ENCODE measurements at regions not wholly inside any gene's neighbourhood (a gene's known extent, or its start where the extent isn't known, plus 50 kb on each side); places are given as distances from the start of the nearest gene placed in this dataset.
A peak's percentile ranks its signal among the peaks of the same experiment; 100 is the strongest.
"Not testable (repeated sequence)": the region's sequence is repeated elsewhere in the genome, so short reads cannot be mapped to it uniquely, and the experiment has no call there.

DNA sequence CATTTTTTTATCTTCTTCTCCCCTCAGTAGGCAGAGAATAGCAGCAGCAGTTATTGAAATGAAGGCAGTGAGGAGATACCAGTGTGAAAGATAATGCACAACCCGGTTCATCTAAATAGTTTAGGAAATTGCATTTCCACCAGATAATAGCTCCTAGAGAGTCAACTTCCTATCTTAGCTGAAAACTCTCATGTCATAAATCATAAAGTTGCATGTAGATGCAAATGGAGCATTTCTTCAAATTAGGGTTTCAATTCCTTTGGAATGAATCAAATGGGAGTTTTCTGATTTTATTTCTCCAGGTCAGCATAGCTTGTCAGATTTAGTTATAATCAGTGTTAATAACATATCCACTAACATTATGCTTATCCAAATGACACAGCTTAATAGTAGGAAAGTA is 335.3 kb downstream of the CNTNAP4 start:
- no peak for DNase-seq

DNA sequence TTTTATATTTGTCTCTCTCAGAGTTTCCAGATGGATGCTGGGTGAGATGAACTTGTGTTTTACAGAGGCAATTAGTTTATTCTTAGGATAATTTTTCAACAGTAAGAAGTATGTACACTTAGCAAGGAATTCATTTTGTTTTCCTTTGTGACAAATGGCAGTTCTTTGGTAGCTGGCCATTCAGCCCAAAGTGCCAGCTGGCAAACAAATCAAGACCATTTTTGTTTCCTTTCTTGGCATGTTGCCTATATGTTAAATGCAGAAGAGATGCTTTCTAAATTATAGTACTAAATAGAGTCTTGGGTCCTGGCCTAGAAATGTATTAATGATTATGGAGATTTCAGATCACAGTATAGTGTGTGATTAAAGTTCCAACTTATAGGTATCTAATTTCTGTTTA is 337.1 kb downstream of the CNTNAP4 start:
- DNase-seq, result peak; percentile 3

DNA sequence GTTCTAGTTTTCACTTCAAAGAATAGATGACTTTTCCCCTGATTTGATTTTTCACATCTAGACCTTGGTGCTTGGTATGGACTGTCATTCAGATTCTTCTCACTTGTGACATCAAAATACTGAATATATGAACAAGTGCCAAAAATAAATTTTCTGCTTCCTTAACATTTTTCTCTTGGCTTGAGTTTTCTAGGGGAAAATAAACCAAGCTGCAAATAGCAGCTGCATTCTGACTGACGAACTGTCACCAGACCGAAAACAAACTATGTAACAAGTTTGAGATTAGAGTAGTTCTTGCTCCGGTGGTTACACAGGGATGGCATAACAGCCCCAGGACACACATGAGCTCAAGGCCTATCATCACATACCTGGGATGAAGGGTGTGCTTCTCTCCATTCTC is 345.7 kb downstream of the CNTNAP4 start:
- no peak for DNase-seq

DNA sequence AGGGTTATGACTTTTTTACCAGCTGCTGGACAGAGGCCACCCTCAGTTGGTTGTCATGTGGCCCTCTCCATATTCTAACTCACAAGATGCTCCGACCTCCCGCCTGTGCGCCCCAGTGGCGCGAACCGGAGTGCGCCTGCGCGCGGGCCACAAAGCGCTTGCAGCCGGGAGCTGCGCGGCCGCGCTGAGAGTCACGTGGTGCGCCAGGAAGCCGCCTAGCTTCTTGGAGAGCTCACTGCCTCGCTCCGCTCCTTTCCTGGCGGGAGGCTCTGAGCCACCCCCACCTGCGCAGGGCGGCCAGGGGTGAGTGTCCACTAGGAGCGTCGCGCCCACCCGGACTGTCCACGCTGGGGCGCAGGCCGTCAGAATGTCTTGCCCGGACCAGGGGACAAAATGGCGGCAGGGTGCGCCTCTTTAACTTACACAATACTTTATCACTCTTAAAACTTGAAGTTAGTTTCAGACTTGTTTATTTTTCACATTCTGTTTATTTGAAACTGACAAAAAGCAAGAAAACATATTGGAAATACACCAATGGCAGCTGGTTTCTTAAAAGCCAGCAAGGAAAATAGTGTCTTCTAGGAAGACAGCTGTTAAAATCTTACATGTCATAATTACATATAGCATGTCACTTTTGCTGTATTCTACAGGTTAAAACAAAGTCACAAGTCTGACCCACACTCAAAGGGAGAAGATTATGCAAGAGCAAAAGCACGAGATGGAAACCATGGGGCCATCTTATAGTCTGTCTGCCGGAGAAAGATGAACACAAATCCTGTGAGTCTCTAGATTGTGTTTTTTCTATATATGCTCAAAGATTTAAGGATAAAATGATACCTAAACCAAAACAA is 357.9 kb downstream of the CNTNAP4 start:
- no peak for DNase-seq

DNA sequence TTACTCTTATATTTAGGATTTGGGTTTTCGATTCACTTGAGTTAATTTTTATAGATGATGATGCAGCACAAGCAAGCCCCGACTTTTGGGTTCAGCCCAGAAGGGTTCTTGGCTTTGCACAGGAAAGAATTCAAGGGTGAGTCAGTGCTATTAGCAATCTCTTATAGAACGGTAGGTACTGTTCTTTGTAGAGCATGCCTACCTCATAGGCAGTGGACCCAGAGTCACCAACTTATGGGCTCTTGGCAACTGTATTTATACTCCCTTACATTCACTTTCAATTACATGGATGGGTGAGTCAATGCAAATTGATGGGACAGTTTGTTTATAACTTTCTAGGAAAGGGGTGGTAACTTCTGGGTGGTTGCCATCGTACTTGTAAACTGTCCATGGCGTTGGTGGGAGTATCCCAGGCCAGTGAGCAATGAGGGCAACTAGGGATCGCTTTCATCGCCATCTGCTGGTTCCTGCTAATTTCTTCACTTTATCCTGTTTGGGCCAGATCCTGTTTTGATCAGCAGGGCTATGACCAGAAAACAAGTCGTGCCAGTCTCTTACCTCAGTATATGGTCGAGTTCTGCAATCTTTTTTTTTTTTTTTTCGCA is 362.6 kb downstream of the CNTNAP4 start:
- no peak for DNase-seq

DNA sequence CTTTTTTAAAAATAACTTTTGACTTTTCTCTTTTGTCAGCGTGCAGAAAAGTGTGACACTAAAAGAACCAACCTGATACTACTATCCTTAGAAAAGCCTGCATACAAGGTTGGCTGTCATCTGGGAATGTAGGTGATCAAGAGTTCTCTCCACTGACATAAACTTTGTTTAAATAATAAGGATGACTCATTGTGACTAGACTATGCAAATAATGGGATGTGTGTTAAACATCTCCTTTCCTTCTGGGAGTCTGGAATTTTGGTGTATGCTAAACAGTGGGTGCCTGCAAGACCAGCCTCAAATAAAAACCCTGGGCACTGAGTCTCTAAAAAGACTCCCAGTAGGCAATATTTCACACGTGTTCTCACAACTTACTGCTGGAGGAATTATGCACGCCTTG is 373.4 kb downstream of the CNTNAP4 start:
- no peak for DNase-seq

DNA sequence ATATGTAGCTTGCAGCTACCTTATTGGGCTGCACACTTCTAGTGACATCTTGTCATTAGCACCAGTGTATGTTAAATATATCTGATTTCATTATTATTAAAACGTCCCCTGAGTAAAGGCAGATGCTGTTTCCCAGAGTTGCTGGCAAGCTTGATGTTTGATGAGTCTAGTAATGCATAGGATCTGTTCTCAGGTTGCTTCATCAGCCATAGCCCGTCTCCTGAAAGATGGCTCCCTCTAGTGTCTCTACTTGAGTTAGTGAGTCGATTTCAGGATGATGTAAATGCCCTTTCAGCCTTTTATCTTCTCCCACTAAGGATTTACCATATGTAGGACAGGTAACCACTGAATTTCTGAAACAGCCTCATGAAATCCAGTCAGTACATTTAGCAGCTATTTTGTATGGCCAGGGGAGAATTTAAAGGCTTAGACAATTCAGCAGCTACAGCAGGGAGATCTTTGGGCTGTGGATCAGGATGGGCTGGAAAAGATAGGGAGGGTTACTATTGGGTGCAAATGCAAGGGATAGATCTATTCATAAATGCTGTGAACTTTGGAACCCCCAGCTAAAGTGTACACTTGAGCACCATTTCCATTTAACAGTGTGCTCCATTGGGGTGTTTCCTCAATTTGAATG is 376.3 kb downstream of the CNTNAP4 start:
- peak; percentile 32 for DNase-seq

DNA sequence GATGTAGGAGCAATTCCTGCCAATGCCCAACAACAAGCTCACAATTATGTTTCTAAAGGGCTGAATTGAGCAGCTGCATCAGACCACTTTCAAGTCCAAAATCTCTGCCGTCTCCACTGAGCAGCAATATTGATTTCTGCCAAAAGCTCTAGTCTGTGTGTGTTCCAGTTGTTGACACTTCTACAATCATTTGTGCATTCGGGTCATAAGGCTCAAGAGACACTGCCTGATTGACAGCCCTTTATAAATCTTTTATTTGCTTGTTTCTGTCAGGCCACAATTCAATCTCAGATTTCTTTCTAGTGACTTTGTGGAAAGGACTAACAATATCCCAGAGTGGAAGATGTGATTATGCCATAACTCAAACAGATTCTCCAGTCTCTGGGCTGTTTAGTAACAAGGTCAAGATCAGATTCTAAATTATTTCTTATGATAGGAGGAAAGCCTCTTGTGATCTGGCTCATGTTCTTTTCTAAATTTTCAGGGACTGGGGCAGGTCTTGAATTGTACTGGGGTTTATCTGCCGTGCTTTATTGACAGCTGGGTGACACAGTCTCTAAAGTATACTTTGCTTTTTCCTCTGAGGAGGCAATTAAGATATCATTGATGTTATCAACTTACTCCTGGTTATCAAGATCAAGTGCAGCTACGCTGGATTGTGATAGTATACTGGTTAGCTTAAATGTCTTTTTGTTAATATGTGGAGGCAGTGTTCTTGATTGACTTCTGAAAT is 377.1 kb downstream of the CNTNAP4 start:
- no peak for DNase-seq

DNA sequence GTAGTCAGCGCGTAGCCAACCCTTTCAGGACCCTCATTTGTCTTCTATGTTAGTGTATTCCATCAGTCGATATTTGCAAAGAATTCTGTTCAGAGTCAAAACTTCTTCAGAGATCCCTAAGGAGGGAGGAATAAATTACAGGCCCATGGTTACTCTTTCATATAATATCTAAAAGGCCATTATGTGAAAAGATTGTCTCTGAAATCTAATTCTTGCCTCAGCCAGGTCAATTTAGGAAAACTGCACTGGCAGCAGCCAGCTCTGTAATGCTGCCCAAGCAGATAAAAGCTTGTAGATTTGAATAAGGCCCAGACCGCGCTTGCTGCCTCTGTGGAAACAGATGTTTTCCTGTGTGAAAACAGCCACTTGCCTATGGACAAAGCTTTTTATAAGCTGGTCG is 379.8 kb downstream of the CNTNAP4 start:
- DNase-seq, result no peak

DNA sequence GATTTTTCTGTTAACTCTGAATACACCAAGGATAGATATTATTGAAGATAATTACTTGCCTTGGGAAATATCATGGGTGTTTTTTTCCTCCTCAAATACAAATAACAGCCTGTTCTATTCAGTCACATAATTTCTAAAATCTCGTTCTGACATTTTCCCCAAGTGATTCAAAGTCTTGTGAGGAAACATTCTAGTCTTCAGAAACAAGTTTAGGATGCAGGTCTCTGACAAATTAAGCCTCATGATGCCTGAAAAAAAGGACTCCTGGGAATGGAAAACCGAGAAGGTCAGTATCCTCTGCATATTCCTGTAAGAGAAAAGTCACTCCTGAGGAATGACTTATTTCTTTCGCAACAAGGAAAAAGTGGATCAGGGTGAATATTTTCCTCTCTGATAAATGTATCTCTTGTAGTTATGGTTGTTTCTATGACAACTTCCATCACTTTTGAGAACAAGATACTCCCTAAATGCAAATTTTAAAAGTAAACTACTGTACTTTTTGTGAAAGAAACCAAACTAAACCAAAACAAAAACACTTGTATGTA is 384.6 kb downstream of the CNTNAP4 start:
- no peak for DNase-seq

DNA sequence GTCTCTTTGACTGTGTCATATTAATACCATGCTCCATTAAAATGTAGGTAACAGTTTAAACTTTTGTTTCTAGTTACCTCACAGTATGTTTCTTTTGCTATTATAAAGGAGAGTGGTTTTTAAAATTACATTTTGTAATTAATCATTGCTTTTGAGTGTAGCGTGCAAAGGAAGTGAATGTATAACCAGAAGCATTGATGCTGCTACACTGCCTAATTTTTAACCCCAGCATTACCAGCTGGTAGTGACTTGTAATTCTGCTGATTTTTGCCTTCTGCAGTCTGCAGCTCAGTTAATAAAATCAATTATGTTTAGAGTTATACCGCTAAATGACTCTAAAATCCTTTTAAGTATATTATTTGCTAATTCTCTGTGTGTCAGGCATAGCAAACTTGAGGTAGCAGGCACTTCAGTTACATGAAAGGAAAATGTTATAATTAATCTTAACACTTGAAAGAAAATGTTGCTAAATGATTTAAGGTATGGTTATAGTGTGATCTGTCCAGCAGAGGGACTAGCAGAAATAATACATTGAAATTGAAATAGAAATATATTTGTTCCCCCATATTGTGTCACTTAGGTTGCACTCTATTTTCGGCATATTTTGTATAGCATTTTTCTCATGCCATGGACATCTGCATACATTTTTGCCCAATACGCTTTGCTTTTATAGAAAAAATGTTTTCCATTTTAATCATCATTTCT is 388.5 kb downstream of the CNTNAP4 start:
- DNase-seq, result no peak

DNA sequence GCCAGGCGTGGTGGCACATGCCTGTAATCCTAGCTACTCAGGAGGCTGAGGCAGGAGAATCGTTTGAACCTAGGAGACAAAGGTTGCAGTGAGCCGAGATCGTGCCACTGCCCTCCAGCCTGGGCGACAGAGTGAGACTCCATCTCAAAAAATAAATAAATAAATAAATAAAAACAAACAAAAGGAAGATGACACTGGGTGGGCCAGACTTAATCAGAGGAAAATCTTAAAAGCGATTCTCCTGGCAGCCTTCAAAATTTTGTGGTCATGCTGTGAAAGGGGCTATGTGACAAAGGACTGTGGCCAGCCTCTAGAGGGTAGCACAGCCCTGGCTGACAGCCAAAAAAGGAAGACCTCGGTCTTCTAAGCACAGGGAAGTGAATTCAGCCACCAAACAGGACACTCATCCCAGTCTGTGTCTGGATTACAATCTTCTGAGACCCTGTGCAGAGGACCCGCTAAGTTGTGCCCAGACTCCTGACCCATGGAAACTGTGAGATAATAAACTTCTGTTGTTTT is 391.1 kb downstream of the CNTNAP4 start:
- no peak for DNase-seq

DNA sequence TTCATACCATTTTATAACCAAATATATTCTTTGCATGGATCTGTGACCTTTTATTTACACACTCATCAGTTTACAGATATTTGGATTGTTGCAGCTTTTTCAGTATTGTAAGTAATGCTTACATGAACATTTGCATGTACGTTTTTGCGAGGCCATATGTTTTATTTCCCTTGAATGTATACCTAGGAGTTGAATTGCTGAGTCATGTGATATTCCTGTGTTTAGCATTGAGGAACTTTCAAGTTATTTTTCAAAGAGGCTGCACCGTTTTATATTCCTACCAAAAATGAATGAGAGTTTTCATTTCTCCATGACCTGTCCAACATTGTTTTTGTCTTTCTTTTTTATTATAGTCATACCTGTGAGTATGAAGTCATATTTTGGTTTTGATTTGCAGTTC is 392.1 kb downstream of the CNTNAP4 start:
- no peak for DNase-seq

DNA sequence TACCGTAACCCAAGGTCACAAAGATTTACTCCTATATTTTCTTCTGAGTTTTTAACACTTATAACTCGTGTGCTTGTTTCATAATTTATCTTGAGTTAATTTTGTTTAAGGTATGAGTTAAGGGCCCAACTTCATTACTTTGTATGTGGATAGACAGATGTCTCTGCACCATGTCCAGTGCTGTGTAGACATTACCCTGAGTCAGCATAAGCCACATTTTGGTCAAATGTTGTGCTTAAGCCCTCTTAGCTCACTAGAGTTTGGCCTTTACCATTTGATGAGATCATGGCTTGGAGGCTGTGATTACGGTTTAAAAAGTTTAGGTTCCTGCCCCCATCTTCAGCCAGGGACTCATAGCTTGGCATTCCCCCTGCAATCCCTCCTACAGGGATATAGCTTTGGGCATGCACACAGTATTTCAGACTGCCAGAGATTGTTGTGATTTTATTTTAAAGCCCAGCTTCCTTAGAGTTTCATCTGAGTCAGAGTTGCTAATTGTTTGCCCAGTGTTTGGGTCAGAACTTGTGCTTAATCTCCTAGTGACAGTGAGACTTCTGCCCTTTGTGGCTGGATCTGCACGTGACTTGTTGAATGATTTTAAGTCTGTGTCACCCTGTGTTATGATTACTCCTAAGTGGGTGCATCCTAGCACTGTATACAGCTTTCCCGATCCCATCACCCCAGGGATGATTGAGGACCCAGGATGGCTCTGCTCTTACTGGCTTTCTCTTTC is 393.1 kb downstream of the CNTNAP4 start:
- DNase-seq, result no peak

DNA sequence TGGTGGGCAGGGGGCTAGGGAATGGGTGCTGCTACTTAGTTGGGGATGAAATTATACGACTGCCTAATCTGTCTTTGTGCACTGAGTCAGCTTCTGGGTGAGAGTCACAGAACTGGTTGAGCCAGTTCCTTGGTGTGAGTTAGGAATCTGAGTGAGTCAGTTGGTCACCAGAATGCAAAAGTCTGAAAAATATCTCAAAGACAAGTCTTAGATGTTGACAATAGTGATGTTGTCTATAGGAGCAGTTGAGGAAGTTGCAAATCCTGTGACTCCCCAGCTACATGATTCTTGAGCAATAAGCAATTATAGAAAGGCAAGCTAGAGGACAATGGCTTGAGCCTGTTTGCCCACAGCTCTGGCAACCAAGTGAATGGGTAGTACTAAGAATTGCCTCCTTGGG is 399.2 kb downstream of the CNTNAP4 start:
- DNase-seq, result no peak

DNA sequence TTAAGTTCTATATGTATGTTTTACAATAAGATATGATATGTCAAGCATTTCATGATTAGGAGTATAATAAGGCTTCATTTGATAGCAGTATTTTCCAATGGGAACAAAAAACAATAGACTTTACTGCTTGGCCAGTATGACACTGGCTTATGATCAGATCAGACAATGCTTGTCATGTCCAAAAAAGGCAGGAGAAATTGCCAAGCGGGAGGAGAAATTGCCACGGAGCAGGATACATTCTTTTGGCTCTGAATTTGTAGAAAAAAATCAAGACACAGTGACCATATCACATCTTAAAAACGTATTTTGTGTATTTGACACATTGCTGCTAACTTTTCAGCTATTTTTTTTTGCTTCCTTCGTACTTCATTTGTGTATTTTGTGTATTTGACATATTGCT is 404.1 kb downstream of the CNTNAP4 start:
- DNase-seq, result no peak

DNA sequence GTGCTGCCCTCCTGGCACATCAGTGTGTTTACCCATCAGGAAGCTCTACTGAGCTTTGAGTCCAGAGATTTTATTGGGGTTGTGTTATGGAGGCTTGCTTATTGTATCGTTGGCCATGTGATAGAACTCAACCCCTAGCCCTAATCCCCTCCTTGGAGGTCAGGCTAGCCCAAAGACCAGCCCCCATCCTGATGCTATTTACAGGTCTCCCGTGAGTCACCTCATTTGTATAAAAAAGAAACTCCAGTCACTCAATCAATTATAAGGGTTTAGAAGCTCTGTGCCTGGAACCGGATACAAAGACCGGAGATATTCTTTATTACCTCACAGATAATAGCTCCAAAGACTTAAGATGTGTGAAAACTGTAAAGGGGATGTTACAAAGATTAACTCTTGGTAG is 405.9 kb downstream of the CNTNAP4 start:
- no peak for DNase-seq

DNA sequence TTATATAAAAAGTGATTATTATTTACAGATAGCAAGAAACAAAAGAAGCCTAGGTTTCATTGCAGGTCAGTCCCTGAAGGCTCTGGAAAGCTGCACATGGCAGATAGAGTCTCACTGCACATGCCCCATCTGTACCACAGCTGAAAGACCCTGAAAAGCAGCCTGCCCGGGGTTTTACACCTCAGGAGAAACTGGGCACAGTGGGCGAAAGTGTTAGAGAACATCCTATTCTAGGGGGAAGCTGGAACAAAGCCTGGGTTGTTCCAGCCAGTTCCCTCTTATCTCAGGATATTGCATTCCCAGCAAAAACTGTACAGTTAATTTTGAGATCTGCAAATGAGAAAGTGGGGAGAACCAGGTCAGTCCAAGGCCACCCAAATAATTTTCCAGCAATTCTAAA is 419.7 kb downstream of the CNTNAP4 start:
- DNase-seq, result no peak

DNA sequence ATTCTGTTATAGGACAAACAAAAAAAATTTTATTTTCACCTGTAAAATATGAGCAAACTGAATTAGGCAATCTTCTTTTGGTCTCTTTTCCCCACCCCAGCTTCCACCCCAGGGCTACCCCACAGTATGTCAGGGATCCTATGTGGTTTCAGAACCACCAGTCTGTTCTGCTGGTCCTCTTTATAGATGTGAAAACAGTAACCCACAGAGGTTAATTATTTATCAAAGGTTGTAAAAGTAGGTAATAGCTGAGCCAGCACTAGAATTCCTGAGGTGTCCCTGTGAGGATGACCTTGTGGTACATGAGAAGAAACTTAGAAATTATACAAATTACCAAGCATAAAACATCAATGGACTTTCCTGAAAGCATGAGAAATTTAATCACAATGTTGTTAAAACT is 428.7 kb downstream of the CNTNAP4 start:
- no peak for DNase-seq

DNA sequence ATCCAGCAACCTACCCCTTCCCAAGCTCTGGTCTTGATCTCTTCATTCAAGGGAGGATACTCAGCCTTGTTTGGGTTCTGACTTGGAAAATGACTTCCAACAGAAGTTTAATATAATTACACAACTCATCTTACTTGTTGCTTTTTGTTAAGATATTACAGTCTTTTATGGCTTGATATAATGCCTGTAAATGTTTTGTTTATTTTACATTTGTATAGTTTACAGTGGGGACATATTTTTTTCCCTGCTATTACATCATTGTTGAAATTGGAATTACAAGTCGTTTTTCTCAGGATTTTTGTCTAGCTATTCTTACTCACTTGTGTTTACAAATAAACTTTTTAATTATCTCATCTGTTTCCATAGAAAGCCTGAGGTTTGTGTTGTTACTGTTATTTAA is 436.0 kb downstream of the CNTNAP4 start:
- no peak for DNase-seq

DNA sequence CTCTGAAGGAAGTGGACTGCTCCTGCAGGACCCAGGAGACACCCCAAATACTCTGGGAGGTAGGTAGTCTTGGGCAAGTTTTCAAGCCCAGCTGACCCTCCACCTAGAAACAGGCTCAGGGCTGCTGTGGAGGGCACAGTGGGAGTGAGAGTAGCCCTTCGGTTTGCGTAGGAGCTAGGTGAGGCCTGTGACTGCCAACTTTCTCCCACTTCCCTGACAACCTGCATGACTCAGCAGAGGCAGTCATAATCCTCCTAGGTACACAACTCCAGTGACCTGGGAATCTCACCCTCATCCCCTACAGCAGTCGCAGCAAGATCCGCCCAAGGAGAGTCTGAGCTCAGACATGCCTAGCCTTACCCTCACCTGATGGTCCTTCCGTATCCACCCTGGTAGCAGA is 439.1 kb downstream of the CNTNAP4 start:
- not testable (repeated sequence) for DNase-seq

DNA sequence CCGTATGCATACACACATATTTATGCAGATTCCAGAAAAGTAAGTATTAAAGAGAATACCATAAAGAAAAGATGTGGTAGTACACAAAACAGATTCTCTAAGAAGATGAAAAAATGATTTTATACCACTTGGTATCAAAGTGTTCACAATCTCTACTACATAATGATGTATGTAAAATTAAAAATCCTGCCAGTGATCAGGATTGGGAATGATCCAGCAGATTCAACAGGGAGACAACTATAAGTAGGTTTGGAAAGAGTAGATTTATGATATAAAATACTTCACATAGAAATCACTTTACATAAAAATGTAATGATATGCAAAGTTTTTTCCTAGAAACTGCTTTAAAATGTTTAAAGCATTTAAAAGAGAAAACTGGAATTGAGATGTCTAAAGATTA is 447.0 kb downstream of the CNTNAP4 start:
- DNase-seq, result no peak

All from NCI-H2029 treated with DMSO at 0.1 percent for 48 hours (cell line).